ENCODE measurements at regions not wholly inside any gene's neighbourhood (a gene's known extent, or its start where the extent isn't known, plus 50 kb on each side); places are given as distances from the start of the nearest gene placed in this dataset.

GRCh38 chr2:12881952-12882351 is 165.2 kb downstream of the TRIB2 start:
- no peak for DNase-seq
- TF ChIP-seq CTCF (IDR thresholded peaks at IDR 0.05) (no peak), POLR2A (IDR thresholded peaks at IDR 0.05) (no peak)

DNA sequence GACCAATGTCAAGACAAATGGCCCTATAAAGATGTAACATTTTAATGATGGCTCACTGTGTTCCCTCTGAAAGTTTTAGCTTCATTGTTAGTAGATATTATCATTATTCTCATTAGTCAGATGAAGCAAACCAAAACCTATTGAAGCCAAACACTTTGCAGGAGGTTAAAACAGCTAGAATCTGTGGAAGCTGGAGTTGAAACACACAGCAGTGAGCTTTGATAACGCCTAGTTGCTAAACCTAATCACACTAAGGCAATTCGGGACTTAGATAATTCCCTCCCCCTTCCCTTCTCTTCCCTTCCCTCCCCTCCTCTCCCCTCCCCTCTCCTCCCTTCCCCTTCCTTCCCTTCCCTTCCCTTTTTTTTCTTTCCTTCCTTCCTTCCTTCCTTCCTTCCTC is 165.7 kb downstream of the TRIB2 start:
- TF ChIP-seq CTCF (IDR thresholded peaks at IDR 0.05) (no peak), POLR2A (IDR thresholded peaks at IDR 0.05) (no peak)
- H3K4me3 ChIP-seq: no peak overlapping the region
- no peaks in the 10 kb centered on the region for H3K27me3 ChIP-seq
- peaks cover 0 to 6% (median 0%) of the 10 kb centered on the region in 4 donors for H3K9me3 ChIP-seq
- H3K27ac ChIP-seq: no peak overlapping the region
- DNase-seq: no peak
- no peaks in the 10 kb centered on the region for H3K36me3 ChIP-seq
- peaks cover 0 to 6% (median 0%) of the 10 kb centered on the region in 4 donors for H3K4me1 ChIP-seq

More at GRCh38 chr2:12881952-12882351, 165.2 kb downstream of the TRIB2 start:
- Histone ChIP-seq H3K36me3 (no peaks in the 10 kb centered on the region), H3K9me3 (peaks cover 0 to 6% (median 0%) of the 10 kb centered on the region in 4 donors), H3K27me3 (no peaks in the 10 kb centered on the region), H3K4me1 (peaks cover 0 to 6% (median 0%) of the 10 kb centered on the region in 4 donors), H3K4me3 (no peak overlapping the region), H3K27ac (no peak overlapping the region)

GRCh38 chr2:12883906-12884305 is 167.2 kb downstream of the TRIB2 start:
- H3K4me1 ChIP-seq: peaks cover 0 to 6% (median 0%) of the 10 kb centered on the region in 4 donors
- H3K4me3 ChIP-seq: no peak overlapping the region
- DNase-seq: no peak
- no peaks in the 10 kb centered on the region for H3K36me3 ChIP-seq
- H3K9me3 ChIP-seq: peaks cover 0 to 6% (median 0%) of the 10 kb centered on the region in 4 donors
- no peak overlapping the region for H3K27ac ChIP-seq
- TF ChIP-seq CTCF (IDR thresholded peaks at IDR 0.05): no peak
- no peak for TF ChIP-seq POLR2A (IDR thresholded peaks at IDR 0.05)
- no peaks in the 10 kb centered on the region for H3K27me3 ChIP-seq

GRCh38 chr2:12884713-12885282 is 168.1 kb downstream of the TRIB2 start:
- DNase-seq: no peak
- no peaks in the 10 kb centered on the region for H3K27me3 ChIP-seq
- H3K4me1 ChIP-seq: peaks cover 0 to 6% (median 0%) of the 10 kb centered on the region in 4 donors
- no peaks in the 10 kb centered on the region for H3K36me3 ChIP-seq
- peaks cover 0 to 2% (median 0%) of the 10 kb centered on the region in 4 donors for H3K9me3 ChIP-seq
- TF ChIP-seq CTCF (IDR thresholded peaks at IDR 0.05): no peak
- TF ChIP-seq POLR2A (IDR thresholded peaks at IDR 0.05): no peak
- no peak overlapping the region for H3K4me3 ChIP-seq
- H3K27ac ChIP-seq: peak overlapping the region in 1 of 4 donors; percentile 24

DNA sequence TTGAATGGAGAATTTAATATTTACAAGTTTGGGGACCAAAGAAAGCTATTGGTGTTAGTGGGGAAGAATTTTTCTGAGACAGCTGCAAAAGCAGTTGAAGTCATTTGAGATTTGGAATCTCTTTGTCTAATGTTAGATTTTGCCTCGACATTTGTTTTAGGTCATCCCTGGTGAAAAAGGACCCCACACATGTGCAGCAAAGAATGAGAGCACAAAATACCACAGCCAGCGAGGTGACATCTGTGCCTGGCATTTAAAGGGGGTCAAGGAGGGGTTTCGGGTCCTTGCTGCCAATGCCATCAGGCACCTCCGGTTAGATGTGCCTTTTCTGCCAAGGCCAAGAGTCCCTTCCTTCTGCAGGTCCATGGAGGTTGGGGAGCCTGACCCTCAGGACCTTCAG is 173.3 kb downstream of the TRIB2 start:
- Histone ChIP-seq H3K9me3 (peaks cover 0 to 6% (median 0%) of the 10 kb centered on the region in 4 donors), H3K27me3 (no peaks in the 10 kb centered on the region), H3K27ac (no peak overlapping the region), H3K4me3 (no peak overlapping the region), H3K36me3 (no peaks in the 10 kb centered on the region), H3K4me1 (no peaks in the 10 kb centered on the region)
- no peak for TF ChIP-seq POLR2A (IDR thresholded peaks at IDR 0.05)
- DNase-seq: no peak

DNA sequence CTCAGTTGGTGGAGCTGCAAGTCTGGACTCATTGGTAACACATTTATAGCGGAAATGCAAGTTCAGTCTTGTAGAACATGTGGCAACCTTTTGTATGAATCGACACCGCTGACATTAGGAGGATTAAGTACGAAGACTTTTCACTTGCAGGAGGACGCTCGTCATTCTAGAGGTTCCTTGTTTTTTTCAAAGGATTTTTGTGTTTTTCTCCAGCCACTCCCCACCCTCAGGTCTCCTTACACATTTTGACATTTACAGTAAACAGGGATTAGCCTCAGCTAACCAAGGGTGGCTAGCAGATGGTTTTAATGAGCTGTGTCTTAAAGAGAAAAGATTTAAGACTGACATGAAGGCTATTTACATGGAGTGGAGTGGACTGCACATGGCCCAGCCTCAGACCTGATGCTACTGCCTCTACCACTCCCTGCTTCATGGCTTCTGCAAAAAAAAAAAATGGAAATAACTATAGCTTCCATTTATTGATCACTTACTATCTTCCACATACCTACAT is 173.8 kb downstream of the TRIB2 start:
- no peaks in the 10 kb centered on the region for H3K4me1 ChIP-seq
- no peak for DNase-seq
- TF ChIP-seq CTCF (IDR thresholded peaks at IDR 0.05): no peak
- no peak for TF ChIP-seq POLR2A (IDR thresholded peaks at IDR 0.05)
- H3K4me3 ChIP-seq: no peak overlapping the region
- H3K27me3 ChIP-seq: no peaks in the 10 kb centered on the region
- H3K9me3 ChIP-seq: peaks cover 0 to 6% (median 0%) of the 10 kb centered on the region in 4 donors
- no peak overlapping the region for H3K27ac ChIP-seq
- no peaks in the 10 kb centered on the region for H3K36me3 ChIP-seq

All from Peyer's patch (tissue), 4 donors.